ENCODE measurements at regions not wholly inside any gene's neighbourhood (a gene's known extent, or its start where the extent isn't known, plus 50 kb on each side); places are given as distances from the start of the nearest gene placed in this dataset.

DNA sequence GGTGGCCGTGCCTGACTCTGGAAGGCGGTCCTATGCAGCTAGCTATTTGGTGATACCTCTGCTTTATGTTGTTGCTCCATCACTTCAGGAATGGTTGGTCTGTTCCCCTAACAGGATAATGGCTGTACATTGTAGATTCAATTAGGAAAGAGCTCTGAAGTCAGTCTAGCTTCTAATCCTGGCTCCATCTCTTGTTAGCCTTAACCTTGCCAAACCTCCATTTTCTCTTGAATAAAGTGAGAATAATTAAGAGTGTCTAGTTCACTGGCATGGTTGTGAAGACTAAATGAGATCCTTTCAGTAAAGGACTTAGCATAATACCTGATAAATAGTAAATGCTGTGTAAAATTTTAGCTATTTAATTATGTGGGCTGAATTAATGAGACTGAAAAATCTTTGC lies 262.5 kb upstream of the ARHGAP20 start:
- no peak for DNase-seq

GRCh38 chr11:110973401-110973980 lies 261.3 kb upstream of the ARHGAP20 start:
- no peak for DNase-seq

DNA sequence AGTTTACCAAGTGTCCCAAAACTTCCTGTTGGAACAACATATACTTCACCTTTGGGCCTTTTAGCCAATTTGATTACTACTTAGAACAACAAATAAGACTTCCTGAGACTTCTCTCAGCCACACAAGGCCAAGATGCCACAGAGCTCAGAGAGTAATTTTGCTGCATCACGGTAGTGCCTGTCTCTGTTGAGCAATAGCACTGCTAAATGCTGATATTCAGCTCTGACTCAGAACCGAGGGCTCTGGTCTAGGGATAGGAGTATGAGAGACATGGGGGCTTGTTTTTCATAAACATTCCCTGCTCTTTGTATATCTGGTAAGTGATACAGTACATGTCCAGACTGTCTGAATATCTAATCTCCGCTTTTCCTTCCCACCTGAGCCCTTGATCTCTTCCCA lies 260.4 kb upstream of the ARHGAP20 start:
- no peak for DNase-seq

- DNase-seq = no peak
Measured at GRCh38 chr11:110972106-110972505, 259.9 kb upstream of the ARHGAP20 start.

GRCh38 chr11:110971140-110971539 lies 258.9 kb upstream of the ARHGAP20 start:
- DNase-seq = no peak

GRCh38 chr11:110968348-110969062 lies 256.3 kb upstream of the ARHGAP20 start:
- no peak for DNase-seq

GRCh38 chr11:110966131-110966530 lies 253.9 kb upstream of the ARHGAP20 start:
- DNase-seq = no peak

- no peak for DNase-seq
Measured at GRCh38 chr11:110962921-110963320, 250.7 kb upstream of the ARHGAP20 start.

- DNase-seq = no peak
Measured at GRCh38 chr11:110960167-110960566, 247.9 kb upstream of the ARHGAP20 start.

GRCh38 chr11:110958216-110958615 lies 246.0 kb upstream of the ARHGAP20 start:
- DNase-seq = no peak

DNA sequence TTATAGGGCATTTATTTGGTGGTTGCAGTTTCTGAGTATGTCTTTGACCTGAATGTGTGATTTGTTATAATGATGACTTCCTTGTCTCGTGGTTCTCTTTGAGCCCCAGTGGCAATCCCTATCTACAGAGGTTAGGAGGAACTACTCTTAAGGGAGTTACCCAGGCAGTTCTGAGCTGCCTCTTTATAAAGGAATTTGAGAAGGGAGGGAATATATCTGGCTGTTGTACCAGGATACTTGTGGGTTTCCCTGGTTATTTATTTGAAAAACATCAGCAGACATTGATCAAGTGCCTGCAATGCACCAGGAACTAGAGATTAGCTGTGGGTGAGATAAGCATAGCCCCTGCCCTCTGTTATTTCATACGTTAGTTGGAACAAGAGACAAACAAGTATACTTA lies 243.5 kb upstream of the ARHGAP20 start:
- no peak for DNase-seq

DNA sequence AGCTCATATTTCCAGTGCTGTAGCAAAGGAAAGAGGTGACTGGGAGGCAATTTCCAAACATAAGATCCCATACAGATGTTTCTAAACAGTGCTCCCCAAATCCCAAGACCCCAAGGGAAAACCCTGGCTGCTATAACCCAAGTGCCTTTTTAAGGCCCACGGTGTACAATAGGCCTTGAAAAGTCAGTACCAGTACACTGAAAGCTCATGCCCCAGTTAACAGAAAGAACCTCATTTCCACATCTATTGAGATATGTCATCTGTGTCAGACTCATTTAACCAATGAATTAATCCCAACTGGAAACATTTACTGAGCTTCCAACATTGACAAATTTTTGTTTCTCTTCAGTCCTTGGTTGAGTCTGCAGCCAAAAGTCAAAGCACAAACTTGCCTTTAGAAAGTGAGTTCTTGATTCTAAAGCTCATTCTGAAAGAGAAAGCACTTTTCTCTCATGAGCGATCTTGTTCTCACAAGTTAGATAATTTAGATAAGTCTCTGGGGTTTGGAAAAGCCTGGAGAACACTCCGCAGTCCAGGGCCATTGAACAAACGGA lies 239.8 kb upstream of the ARHGAP20 start:
- peak; percentile 23 for DNase-seq

GRCh38 chr11:110951037-110951949 lies 239.1 kb upstream of the ARHGAP20 start:
- DNase-seq = no peak

DNA sequence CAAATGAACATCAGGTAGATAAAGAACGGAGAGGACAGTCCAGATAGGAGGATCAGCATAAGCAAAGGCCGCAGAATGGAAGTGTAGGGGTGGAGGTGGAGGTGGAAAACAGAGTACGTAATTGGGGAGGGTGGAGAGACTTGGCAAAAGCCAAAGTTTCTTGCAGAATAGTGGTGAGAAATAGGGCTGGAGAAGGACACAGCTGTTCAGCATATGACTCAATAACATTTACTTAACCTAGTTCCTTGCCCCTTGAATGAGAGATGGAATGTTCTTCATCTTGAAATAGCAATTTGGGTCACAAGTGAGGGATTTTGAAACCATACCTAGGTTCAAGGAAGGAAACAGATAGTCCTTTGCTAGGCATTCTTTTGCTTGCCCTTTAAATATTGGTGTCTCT lies 235.9 kb upstream of the ARHGAP20 start:
- DNase-seq = no peak

- no peak for DNase-seq
Measured at GRCh38 chr11:110947096-110947495, 234.9 kb upstream of the ARHGAP20 start.

GRCh38 chr11:110939471-110939870 lies 227.2 kb upstream of the ARHGAP20 start:
- DNase-seq = no peak

DNA sequence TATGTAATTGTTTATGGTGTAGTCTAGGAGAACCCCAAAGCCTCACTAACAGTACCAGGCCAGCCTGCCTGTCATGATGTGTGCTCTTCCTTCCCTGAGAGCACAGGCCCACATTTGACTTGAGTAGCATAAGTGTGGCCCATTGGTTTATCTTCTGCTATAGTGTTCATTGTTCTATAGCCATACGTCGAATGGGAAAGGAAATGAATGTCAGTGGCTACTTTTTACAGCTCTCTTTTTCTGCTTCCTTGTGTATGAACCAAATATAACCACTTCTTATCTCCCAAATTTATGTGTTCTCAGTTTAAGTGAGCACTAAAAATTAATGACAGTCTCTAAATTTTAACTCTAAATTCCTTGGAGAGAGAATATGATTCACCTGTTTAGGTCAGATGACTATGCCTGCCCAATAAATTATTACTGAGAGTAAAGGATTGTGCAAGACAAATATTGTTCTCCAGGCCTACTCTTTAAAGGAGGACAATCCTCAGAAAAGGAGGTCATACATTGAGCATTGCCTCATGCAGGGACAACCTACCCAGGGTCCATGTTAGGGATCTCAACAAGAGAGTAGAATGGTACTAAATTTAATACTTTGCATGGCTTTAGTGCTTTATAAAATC lies 222.9 kb upstream of the ARHGAP20 start:
- no peak for DNase-seq

- DNase-seq = no peak
Measured at GRCh38 chr11:110929129-110929528, 216.9 kb upstream of the ARHGAP20 start.

GRCh38 chr11:110928391-110928790 lies 216.2 kb upstream of the ARHGAP20 start:
- no peak for DNase-seq

GRCh38 chr11:110921742-110922521 lies 209.7 kb upstream of the ARHGAP20 start:
- DNase-seq = no peak

DNA sequence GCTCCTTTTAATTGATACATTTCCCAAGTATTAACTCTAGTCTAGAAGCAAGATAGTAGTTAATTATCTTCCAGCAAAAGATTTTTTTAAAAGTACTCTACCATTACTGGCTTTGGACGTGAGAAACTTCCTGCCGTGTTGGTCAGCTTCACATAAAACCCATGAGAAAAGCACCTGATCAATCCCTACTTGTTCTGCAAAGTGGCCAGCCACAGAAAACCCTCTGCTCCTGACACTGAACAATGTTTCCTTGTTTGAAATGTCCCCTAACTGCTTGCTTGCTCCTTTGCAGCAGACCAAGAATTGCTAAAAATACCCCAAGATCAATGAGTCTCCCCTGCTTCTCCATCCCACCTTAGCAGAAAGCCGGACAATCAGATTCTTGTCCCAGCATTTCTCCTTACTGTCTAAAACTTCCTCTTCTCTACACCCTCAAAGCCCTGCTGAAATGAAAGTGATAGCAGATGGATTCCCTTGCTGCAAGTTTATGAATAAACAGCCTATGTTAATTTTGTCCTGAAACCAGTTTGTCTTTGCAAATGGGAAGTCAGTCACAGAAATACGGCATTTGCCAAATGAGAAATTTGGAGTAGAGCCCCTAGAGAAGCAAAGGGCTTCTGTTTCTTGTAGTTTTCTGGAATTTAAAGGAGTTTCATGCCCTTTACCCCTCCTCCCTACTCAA lies 207.1 kb upstream of the ARHGAP20 start:
- DNase-seq = no peak

Data from hindlimb muscle (tissue), 1 donor.